COLO668 (cell line): ENCODE measurements at regions not wholly inside any gene's neighbourhood (a gene's known extent, or its start where the extent isn't known, plus 50 kb on each side); places are given as distances from the start of the nearest gene placed in this dataset.

ENCODE experiments used
- DNase-seq: peaks from one replicate; lab custom pipeline; 2025; ENCODE audit not compliant: unreplicated experiment; lab: John Stamatoyannopoulos, UW

DNA sequence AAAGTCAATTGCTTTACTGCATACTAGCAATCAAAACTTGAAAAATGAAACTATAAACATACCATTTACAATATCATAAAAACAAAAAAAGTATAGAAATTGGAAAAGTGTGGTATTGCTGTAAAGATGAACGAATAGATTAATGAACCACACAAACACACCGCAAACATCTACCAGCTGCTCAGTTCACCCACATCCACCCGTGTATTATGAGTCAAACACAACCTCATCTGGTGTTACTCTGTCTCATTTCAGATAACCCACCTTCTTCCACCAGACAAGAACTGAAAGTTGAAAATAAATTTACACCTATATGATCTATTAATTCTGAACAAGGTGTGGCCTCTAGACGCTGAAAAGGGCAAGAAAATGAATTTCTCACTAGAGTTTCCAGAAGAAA, 53.3 kb downstream of the BLID start:
- no peak for DNase-seq

DNA sequence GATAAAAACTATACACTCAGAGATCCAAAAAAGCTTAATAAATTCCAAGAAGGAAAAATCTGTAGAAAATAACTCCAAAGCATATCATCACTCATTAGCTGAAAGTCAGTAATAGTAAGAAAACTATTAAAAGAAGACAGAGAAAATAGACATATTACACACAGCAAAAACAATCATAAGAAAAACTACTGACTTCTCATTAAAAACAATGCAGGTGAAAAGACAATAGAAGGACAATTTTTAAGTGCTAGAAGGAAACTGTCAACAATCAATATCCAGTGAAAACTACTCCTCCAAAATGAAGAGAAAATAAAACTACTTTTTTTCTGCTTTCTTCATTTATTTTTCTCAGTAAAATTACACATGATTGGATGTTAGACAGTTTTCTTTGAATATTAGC, 56.5 kb downstream of the BLID start:
- no peak for DNase-seq

DNA sequence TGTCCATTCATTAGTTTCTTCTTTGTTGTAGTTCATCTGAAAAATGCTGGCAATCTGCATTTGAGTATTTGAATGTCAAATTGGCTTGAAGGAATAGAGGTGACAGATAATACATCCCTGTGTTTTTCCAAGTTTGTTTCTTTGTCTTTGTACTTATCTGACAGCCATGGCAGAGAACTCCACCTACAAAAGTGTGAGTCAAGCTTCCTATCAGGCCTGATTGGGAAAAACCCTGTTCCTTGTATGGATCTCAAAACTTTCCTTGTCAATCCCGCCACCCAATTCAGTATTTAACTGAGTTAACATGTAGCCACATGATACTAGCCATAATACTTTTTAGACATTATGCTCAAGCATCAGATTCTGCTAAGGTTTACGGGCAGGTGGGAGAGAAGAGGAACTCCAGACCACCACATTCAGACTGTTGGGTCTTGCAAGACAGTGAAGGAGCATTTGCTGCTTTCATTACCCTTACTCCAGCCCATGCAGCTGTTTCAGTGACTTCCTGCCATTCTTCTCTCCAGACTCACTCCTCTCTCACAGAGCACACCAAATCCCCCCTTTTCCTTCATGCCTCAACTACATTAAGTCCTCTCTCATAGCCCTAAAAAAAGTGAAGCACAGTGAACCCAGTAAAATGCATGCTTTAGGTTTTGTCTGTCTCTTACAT, 65.9 kb downstream of the BLID start:
- DNase-seq: no peak

DNA sequence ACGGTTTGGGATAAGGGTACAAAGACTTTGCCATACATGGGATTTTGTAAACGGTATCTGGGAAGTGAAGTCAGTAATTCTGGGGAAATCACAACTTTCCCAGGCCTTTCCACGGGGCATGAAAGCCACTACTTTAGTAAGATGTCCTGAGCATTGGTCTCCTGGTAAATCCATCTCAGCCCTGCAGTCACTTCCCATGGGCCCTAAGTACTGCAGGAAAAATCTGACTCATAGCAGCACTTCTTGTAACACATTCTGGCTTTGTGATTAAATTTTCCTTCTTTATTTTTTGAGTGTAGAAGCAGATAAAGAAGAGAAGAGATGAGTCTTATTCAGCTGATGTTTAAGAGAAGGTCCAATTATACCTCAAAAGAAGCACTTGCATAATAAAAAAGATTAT, 67.6 kb downstream of the BLID start:
- DNase-seq: no peak

DNA sequence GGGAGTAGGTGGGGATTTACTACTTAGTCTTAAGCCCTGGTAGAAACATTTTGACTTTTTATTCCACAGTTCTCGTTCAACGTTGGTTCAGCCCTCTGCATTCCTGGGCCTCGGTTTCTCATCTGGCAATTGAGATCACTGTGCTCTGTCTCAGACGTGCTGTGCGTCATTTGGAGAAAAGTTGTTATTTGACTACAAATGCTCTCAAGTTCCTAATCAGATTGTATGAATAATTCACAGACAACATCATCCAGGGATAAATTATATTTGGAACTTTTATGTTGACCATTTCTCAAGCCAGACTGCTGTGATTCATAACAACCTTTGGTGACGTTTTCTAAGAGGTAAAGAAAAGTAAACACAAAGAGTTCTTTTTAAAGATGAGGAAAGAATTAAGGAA, 69.2 kb downstream of the BLID start:
- no peak for DNase-seq

DNA sequence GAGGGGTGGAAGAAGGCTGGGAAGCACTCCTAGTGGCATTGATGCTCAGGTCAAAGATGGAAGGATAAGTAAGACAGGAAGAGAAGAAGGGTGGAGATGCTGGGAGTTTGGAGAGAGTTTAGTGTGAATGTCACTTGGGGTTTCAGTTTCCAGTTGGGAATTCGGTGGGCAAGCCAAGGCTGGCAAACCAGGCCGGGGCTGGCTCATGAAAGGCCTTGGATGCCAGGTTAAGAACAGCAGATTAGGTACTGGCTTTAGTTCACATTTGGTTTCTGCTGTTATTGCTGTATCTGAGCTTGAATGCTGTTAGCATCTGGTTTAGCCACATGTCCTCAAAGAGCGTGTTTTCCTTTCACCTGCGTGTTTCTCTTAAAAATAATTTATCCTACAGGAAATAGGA, 69.6 kb downstream of the BLID start:
- no peak for DNase-seq

DNA sequence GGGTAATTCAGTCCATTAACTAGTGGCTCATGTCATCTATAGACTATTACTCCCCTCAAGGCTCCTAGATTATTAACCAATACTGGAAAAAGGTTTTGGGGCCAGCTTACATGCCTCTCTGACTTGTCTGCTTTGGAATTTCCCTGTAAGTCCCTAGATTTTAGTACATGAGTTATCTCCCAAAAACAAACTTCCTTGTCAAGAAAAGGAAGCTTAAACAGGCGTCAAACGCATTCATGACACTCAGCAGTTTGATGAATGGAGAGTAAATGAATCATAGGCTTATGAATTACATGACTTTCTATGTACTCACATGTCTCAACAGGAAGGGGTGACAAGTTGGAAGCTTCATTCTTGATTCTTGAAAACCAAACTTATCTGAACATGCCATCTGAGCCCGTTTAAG, 70.8 kb downstream of the BLID start:
- DNase-seq: no peak

DNA sequence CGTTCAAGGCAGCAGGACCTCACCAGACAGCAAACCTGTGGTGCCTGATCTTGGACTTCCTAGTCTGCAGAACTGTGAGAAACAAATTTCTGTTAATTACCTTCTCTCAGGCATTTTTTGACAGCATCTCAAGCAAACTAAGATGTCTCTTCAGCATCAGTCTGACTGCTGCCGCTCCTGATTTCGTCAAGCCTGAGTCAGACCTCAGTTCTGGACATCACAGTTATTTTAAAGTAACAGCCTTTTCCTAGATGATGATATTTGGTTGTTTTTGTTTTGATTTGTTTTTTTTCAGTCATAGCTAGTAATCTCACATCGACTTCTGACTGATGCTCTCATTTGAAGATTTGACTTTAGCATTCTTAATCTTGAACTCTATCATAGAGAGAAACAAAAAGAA, 71.9 kb downstream of the BLID start:
- DNase-seq: no peak

DNA sequence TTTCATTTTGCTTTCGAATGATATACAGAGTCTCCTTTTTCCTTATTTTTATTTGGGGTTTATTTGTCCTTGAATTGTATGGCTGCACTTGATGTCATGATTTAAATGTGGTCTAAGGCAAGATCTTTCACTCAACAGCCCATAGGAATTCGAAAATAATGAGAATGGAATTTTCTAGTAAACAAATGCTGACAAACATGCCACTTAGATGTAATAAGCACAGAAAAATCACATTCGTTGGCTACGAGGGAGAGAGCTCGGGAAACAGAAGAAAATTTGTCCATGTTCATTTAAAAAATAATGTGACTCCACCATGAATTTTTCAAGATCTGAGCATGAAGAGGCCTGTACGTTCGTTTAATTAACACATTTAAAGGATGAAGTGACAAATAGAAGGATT, 73.0 kb downstream of the BLID start:
- no peak for DNase-seq

DNA sequence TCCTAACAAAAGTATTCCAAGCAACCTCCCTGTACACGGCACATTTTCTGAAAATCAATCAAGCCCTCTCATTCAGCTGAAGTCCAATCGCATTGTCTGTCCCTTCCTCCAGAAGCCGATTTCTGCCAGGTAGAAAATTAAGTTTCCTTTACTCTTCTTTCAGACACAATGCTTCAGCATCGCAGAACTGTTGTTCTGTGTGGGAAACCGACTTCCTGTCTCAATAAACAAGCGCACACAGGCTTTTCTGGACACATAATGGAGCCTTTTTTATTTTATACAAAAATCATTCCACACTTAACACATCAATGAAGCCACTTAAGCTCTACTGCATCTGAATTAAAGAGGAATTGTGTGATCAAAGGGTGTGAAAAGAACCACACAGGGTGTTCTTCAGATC, 75.6 kb downstream of the BLID start:
- no peak for DNase-seq

DNA sequence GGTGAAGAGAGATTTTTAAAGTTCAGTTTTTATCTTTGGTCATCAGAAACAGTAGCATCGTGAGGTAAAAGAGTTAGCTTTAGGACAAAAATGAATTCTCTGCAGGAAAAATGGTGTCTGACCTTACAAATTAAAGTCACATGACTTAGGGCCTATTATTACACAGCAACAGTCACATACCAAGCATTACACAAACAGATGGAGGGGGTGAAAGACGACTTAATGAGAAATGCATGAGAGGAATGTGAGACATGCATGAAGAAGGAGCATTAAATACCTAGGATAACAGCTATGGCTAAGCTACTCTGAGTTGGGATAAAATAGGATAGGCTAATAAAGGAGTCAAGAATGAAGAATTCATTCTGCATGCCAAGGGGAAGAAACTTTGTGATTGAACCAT, 77.5 kb downstream of the BLID start:
- no peak for DNase-seq

DNA sequence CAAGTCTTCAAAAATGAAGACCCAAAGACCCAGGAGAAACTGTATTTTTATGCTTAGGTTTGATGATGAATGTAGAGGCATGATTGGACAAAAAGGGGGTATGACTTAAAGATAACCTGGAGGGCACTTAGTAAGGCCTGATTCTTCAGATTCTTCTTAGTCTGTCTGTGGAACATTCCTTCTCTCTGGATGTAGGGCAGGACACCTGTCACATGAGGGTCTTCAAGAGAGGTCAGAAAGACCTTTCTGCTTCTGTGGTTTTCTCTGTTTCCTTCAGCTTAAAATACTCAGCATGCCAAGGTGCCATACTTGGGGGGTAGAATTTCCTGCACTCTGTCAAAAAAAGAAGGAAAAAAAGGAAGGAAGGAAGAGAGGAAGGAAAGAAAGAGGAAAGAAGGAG, 78.1 kb downstream of the BLID start:
- DNase-seq: no peak

DNA sequence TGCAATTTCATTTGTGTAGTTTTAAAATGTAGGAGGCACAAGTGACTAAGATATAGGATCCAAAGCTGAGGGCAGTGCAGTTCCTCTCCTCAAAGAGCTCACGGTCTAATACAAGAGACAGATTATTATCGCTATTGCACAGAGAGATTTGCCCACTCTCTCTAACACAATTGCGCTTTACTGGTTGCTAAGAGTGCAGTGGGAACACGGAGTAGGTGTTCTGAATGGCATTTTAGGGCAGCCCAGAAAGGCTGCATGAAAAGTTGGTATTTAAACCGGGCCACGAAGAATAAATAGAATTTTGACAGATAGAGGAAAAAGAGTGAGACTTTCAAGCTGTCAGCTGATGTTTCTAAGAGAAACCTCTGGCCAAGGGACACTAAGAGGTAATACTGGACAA, 79.5 kb downstream of the BLID start:
- no peak for DNase-seq

DNA sequence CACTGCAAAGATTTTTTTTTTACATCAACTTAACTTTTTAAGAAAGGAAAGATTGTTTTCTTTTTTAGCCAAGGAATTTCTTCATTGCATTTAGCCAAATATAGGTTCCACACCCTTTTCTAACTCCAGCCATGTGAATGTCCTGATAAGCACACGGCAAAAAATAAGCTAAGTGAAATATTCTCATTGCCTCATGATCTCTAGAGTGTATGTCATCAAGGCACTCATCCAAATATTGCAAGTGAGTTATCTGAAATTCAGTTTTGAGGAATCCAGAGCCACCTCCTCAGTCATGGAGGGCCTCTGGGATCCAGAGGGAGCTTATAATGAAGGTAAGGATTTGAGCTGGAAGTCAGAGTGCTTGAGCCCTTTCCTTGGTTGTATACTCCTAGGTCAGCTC, 80.0 kb downstream of the BLID start:
- no peak for DNase-seq

DNA sequence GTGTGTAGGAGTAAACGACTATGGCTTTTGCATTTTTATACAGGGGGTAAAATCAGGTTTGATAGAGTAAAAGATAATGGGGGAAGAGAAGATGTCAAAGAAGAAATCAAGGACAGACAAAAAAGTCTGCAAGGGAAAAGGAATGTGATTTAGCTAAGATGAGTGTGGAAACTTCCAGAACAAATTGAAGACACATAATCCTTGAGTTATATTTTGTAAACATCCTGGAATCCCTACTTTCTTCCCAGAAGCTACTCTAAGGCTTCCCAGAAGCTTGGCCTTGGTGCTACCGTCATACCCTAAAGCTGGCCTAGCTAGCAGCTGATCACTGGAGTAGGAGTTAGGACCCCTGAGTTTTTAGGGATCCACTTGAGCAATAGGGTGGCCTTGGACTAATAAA, 82.4 kb downstream of the BLID start:
- no peak for DNase-seq

DNA sequence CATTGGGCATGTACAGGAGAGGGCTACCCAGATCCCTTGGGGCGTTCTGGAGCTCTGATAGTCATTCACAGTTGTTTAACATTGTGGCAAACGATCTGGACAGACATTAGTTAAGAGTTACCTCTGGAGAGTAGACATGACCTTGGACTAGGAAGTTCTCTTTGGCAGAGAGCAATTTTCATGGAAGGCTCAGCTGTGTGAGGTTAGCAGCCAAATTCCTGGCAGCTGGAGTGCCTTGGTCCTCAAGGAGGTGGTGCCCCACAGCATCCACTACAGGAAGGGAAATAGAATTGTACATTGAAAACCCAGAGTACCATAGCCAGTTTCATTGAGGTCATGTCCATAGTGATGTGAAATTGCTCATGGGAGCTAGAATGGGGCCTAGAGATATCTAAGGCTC, 82.8 kb downstream of the BLID start:
- no peak for DNase-seq

DNA sequence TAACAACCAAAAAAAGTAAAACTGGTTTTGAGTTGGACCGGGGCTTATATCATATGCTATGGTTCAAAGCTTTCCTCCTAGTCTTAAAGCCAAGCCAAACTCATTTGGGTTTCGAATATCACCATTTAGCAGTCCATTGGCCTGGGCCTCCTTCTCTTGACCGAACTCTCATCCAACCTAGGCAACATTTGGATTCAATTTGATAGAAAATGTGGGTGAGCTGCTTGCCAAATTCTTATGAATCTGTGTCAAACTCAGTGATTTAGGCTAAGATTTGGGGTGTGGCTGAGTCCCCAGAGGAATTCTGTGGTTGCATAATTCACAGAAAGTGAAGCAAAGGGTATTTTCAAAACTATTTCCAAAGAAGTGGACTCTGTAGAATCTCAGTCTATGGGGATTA, 83.7 kb downstream of the BLID start:
- no peak for DNase-seq

DNA sequence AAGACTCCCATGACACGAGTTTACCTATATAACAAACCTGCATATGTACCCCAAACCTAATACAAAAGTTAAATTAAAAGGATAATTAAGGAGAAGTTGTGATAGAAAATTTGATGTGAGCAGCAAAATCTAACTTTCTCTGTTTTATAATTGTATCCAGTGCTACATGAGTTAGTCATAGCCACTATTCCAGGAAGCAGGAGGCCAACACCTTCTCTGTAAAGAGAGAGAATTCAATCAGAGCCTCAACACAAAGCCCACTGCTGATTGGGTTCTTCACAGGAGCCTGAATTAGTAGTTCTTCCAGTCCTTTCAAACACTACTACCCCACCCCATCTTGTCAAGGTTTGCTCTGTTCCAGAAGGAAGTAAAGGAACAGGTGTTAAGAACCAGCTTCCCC, 84.2 kb downstream of the BLID start:
- no peak for DNase-seq

DNA sequence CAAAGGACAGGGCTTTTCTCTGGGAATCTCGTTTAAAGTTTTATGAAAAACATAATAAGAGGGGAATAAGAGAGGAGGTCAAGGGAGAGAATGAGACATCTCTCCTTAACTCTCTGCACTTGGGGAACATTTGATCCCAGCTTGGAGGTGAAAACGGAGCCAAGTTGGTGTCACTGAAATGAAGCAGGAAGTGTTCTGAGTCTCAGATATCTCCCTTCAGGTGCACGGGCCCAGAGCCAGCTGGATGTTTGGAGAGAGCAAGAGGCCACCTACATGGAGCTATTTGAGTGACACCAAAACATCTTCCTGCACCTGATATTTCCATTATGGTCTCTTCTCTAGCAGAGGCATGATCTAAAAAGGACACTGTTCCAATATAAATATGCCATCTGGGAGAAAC, 85.7 kb downstream of the BLID start:
- DNase-seq: no peak

DNA sequence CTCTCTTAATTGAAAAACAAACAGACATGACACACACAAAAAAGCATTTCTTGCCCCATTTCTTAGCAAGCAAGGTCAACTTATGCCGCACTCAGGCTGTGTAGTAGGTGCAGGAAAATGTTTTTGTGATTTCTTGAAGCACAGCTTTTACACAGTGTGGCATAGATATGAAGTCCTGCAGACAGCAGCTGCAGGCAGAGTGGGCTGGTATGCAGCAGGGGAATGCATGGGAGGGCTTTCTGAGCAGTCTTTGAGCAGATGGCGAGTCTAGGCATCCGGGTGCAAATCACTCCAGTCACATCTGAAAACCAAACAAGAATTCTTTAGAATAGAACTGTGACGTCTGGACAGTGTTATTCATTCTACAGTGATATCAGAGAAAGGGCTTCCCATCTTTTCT, 87.5 kb downstream of the BLID start:
- DNase-seq: no peak

DNA sequence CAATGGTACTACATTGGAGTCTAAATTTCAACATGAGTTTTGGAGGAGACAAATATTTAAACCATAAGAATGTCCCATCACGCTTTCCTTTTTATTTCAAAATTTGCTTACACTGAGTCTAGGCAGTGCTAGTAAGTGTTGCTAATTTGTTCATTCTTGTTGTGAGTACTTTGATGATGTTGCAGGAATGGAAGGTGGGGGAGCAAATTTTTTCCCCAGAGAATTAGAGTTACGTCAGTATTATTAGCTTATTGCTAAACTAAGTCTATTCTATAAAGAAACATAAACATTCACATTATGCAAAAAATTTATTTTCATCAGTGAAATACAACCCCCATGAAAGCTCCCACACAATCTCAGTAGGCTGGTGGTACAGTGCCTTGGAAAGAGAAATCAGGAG, 88.0 kb downstream of the BLID start:
- no peak for DNase-seq

DNA sequence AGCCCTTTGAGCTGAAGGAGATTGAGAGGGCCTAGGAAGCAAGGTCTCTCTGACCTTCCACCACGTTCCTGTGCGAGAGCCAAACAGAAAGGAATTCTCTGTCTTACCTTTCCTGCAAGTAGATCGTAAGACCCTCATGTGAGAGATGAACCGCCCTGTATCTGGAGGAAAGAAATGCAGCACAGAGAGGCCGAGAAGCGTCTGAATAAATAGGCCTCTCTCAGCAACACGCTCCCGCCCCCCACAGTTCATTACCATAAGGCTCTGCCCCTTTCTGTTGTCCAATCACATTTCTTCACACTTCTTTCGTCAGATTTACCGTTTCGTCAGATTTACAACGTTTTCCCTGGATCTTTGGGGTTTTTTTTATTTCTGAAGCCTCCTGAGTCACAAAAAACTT, 90.3 kb downstream of the BLID start:
- DNase-seq: no peak

DNA sequence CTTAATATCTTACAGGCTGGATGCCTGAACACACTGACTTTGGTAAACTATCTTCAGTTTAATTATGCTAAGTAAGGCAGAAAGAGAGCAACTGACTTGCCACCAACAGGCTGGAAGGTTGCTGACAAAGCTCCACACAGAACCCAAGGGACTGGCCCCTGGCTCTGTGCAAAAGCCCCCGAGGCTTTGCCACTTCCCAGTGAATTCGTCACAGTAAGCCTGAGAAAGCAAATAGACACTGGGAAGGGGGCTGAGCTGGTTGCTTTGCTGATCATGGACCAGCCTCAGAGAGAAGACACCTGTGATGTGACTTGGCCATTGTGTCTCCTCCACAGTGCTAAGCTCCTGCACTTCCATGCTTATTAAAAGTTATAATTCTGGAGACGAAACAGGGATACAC, 91.7 kb downstream of the BLID start:
- no peak for DNase-seq
